ENCODE measurements at regions not wholly inside any gene's neighbourhood (a gene's known extent, or its start where the extent isn't known, plus 50 kb on each side); places are given as distances from the start of the nearest gene placed in this dataset.

DNA sequence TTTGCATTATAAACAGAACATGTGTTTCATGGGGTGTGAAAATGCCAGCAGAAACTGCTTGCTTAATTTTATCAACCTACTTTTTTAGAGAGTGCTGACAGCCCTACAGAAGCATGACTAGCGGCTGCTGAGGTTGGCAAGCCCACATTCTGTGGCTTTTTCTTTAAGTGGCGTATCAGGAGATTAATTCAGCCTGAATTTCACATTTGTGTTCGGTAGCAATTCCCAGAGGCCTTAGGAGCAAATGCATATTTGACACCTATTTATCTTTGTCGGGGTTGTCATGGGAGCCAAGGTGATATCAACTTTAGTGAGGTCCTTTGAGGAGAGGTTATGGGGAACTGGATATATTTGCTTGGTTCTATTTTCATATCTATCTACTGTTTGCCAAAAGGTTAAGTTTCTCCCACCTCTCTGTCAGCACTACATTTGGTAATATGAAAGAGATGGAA lies 140.9 kb downstream of the KCNJ2 start:
- H3K4me1 ChIP-seq (ENCODE audit: control insufficient read depth in 1 of 2, insufficient read depth in 2 of 2, low read length in 2 of 2), result no peaks in the 10 kb centered on the region
- 18 to 27% methylated on average over 4 of the region's 4 CpGs for WGBS, 2 donors
- no peak for DNase-seq
- no peaks in the 10 kb centered on the region for H3K27me3 ChIP-seq (ENCODE audit: control insufficient read depth in 1 of 2, insufficient read depth in 2 of 2, low read length in 1 of 2)
- H3K36me3 ChIP-seq (ENCODE audit: control insufficient read depth in 1 of 2, insufficient read depth in 2 of 2, low read length in 1 of 2), result no peaks in the 10 kb centered on the region
- no peak for ATAC-seq (ENCODE audit: low FRiP score)
- intact Hi-C loops (cut with DNase I), result no loop called here
- H3K9me3 ChIP-seq (ENCODE audit: control insufficient read depth, low read length), result no peaks in the 10 kb centered on the region
- no peak overlapping the region for H3K27ac ChIP-seq (ENCODE audit: low read depth in 1 of 2, low read length in 2 of 2)
- H3K4me3 ChIP-seq (ENCODE audit: low read length in 2 of 2), result no peak overlapping the region

DNA sequence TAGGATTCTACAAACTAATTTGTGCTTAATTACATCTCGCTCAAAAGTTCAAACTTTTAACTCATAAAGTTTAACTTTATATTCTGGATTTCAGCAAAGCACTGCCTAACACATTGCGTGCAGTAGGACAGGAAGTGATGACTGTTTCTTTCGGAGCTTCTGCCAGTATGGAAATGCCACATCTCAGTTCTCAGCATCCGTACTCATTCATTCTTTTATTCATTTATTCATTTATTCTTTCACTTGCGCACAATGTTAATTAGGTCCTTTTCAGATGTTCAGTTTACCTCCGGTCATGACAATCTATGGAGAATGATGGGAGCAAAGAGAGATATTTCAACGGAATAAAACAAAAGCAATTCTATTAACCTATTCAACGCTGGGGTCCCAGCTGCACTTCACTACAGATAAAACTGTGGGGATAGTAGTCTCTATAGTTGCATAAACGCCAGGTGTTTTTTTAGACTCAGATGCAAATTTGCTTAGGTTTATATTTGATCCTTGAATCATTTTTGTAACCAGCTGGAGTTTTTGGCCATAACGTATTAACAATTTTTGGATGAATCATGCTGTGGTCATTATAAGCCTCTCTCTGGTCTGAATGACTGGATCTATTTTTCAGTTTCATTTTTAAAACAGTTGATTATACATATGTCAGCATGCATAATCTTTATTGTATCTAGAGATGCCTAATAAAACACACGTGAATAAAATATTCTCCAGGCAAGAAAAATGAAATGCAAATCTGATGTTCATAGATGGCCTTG lies 143.9 kb downstream of the KCNJ2 start:
- DNase-seq (no peak), ATAC-seq (ENCODE audit: low FRiP score) (no peak)
- Histone ChIP-seq H3K9me3 (ENCODE audit: control insufficient read depth, low read length) (no peaks in the 10 kb centered on the region), H3K36me3 (ENCODE audit: control insufficient read depth in 1 of 2, insufficient read depth in 2 of 2, low read length in 1 of 2) (no peaks in the 10 kb centered on the region), H3K27ac (ENCODE audit: low read depth in 1 of 2, low read length in 2 of 2) (no peak overlapping the region), H3K4me3 (ENCODE audit: low read length in 2 of 2) (no peak overlapping the region), H3K27me3 (ENCODE audit: control insufficient read depth in 1 of 2, insufficient read depth in 2 of 2, low read length in 1 of 2) (no peaks in the 10 kb centered on the region), H3K4me1 (ENCODE audit: control insufficient read depth in 1 of 2, insufficient read depth in 2 of 2, low read length in 2 of 2) (no peaks in the 10 kb centered on the region)
- intact Hi-C loops (cut with DNase I), result no loop called here
- WGBS, 2 donors, result 64 to 68% methylated on average over 11 of the region's 11 CpGs

DNA sequence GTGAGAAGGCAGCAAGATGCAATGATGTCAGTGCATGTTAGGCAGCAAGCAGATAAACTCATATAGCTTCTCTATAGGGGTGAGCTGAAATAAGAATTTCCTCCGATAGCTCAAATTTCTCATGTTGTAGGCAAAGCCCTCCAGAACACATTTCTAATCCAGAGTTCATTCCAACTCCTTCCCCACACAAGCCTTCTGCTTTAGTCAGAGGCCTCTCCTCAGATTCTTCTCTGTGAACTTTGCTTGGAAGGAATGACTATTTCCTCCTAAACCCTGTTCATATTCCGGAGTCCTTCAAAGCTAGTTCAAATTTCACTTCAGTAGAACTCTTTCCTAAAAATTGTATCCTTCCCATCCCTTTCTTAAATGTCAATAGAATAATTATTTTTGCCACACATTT lies 144.8 kb downstream of the KCNJ2 start:
- WGBS, 2 donors, result 76 to 84% methylated on average over 2 of the region's 2 CpGs
- H3K36me3 ChIP-seq (ENCODE audit: control insufficient read depth in 1 of 2, insufficient read depth in 2 of 2, low read length in 1 of 2), result no peaks in the 10 kb centered on the region
- DNase-seq, result no peak
- H3K27me3 ChIP-seq (ENCODE audit: control insufficient read depth in 1 of 2, insufficient read depth in 2 of 2, low read length in 1 of 2), result no peaks in the 10 kb centered on the region
- no peak overlapping the region for H3K27ac ChIP-seq (ENCODE audit: low read depth in 1 of 2, low read length in 2 of 2)
- no peak for ATAC-seq (ENCODE audit: low FRiP score)
- no peaks in the 10 kb centered on the region for H3K9me3 ChIP-seq (ENCODE audit: control insufficient read depth, low read length)
- H3K4me1 ChIP-seq (ENCODE audit: control insufficient read depth in 1 of 2, insufficient read depth in 2 of 2, low read length in 2 of 2), result no peaks in the 10 kb centered on the region
- intact Hi-C loops (cut with DNase I), result no loop called here
- H3K4me3 ChIP-seq (ENCODE audit: low read length in 2 of 2), result no peak overlapping the region

DNA sequence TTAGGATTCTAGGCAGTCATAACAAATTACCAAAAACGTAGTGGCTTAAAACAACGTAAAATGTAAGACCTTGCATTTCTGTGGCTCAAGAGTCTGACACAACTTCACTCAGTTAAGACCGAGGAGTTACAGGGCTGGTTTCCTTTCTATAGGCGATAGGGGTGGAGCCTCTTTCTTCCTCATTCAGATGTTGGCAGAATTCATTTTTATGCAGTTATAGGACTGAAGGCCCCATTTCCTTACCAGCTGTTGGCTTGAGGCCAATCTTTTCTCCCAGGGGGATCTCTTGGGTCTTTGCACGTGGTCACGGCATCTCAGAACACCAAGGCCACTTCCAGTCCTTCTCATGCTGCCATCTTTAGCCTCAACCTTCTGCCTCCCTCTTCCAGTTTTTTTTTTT lies 145.2 kb downstream of the KCNJ2 start:
- intact Hi-C loops (cut with DNase I), result no loop called here
- no peak for ATAC-seq (ENCODE audit: low FRiP score)

DNA sequence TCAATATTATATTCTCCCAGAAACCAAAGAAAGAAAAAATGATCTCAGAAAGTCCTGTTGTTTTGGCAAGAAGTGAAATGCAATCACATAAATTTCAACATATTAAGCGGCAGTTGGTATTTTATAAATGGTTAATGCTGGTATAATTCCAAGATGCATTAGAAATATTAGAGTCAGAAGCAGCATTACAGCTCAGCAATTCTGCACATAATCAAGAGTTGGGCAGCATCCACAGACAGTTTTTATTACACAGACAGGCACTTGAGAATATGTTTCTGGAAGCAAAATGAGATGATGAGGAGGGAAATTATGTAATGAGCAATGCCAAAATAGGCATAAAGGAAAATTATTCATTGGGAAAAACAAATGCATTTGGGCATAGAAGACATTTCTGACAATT lies 148.1 kb downstream of the KCNJ2 start:
- Histone ChIP-seq H3K4me3 (ENCODE audit: low read length in 2 of 2) (no peak overlapping the region), H3K4me1 (ENCODE audit: control insufficient read depth in 1 of 2, insufficient read depth in 2 of 2, low read length in 2 of 2) (no peaks in the 10 kb centered on the region), H3K9me3 (ENCODE audit: control insufficient read depth, low read length) (no peaks in the 10 kb centered on the region), H3K36me3 (ENCODE audit: control insufficient read depth in 1 of 2, insufficient read depth in 2 of 2, low read length in 1 of 2) (no peaks in the 10 kb centered on the region), H3K27me3 (ENCODE audit: control insufficient read depth in 1 of 2, insufficient read depth in 2 of 2, low read length in 1 of 2) (no peaks in the 10 kb centered on the region), H3K27ac (ENCODE audit: low read depth in 1 of 2, low read length in 2 of 2) (no peak overlapping the region)
- ATAC-seq (ENCODE audit: low FRiP score) (no peak), DNase-seq (no peak)
- intact Hi-C loops (cut with DNase I), result no loop called here
- 35 to 52% methylated on average over 1 of the region's 1 CpG for WGBS, 2 donors

More for the DNA sequence above, 145.2 kb downstream of the KCNJ2 start:
- Histone ChIP-seq H3K36me3 (ENCODE audit: control insufficient read depth in 1 of 2, insufficient read depth in 2 of 2, low read length in 1 of 2) (no peaks in the 10 kb centered on the region), H3K4me1 (ENCODE audit: control insufficient read depth in 1 of 2, insufficient read depth in 2 of 2, low read length in 2 of 2) (no peaks in the 10 kb centered on the region), H3K9me3 (ENCODE audit: control insufficient read depth, low read length) (no peaks in the 10 kb centered on the region), H3K4me3 (ENCODE audit: low read length in 2 of 2) (no peak overlapping the region), H3K27ac (ENCODE audit: low read depth in 1 of 2, low read length in 2 of 2) (no peak overlapping the region), H3K27me3 (ENCODE audit: control insufficient read depth in 1 of 2, insufficient read depth in 2 of 2, low read length in 1 of 2) (no peaks in the 10 kb centered on the region)
- 56 to 60% methylated on average over 6 of the region's 6 CpGs for WGBS, 2 donors
- no peak for DNase-seq

DNA sequence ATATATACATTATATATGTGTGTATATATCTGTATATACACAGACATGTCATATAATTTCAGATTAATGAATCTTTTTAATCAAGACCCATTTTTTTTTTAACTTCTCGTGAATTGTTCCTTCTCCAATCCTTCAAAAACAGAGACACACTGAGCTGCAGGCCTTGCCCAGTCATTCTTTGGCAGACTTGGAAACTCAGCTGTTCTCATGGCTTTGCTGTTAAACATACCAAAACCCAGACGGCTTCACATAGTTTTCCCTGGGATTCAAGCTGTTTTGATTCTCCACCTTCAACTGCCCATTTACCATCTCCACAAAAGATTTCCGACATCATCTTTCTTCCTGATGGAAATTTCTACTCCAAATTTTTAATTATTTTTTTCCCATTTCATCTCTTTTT lies 148.7 kb downstream of the KCNJ2 start:
- H3K4me1 ChIP-seq (ENCODE audit: control insufficient read depth in 1 of 2, insufficient read depth in 2 of 2, low read length in 2 of 2), result no peaks in the 10 kb centered on the region
- no peaks in the 10 kb centered on the region for H3K9me3 ChIP-seq (ENCODE audit: control insufficient read depth, low read length)
- WGBS, 2 donors, result 28 to 37% methylated on average over 3 of the region's 3 CpGs
- H3K36me3 ChIP-seq (ENCODE audit: control insufficient read depth in 1 of 2, insufficient read depth in 2 of 2, low read length in 1 of 2), result no peaks in the 10 kb centered on the region
- intact Hi-C loops (cut with DNase I), result no loop called here
- H3K27ac ChIP-seq (ENCODE audit: low read depth in 1 of 2, low read length in 2 of 2), result no peak overlapping the region
- ATAC-seq (ENCODE audit: low FRiP score) (no peak), DNase-seq (no peak)
- H3K27me3 ChIP-seq (ENCODE audit: control insufficient read depth in 1 of 2, insufficient read depth in 2 of 2, low read length in 1 of 2), result no peaks in the 10 kb centered on the region
- no peak overlapping the region for H3K4me3 ChIP-seq (ENCODE audit: low read length in 2 of 2)

DNA sequence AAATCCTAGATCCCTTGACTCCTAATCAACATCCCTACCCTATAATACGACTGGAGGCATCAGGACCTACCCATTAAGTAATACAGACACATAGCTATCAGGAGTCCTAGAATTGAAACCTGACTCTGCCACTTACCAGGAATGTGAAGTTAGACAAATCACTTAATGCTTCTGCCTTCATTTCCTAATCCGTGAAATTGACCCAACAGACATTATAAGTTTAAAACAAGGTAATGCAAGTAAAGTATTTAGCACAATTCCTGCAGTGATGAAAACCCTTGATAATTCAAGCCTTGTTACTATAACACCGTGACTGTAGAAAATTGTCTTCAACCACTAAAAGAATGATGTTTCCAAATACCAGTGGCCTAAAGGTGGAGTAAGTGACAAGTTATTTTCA lies 150.2 kb downstream of the KCNJ2 start:
- DNase-seq (no peak), ATAC-seq (ENCODE audit: low FRiP score) (no peak)
- WGBS, 2 donors, result 60 to 65% methylated on average over 3 of the region's 3 CpGs
- Histone ChIP-seq H3K4me1 (ENCODE audit: control insufficient read depth in 1 of 2, insufficient read depth in 2 of 2, low read length in 2 of 2) (no peaks in the 10 kb centered on the region), H3K27me3 (ENCODE audit: control insufficient read depth in 1 of 2, insufficient read depth in 2 of 2, low read length in 1 of 2) (no peaks in the 10 kb centered on the region), H3K36me3 (ENCODE audit: control insufficient read depth in 1 of 2, insufficient read depth in 2 of 2, low read length in 1 of 2) (no peaks in the 10 kb centered on the region), H3K9me3 (ENCODE audit: control insufficient read depth, low read length) (no peaks in the 10 kb centered on the region), H3K4me3 (ENCODE audit: low read length in 2 of 2) (no peak overlapping the region), H3K27ac (ENCODE audit: low read depth in 1 of 2, low read length in 2 of 2) (no peak overlapping the region)
- intact Hi-C loops (cut with DNase I), result no loop called here

DNA sequence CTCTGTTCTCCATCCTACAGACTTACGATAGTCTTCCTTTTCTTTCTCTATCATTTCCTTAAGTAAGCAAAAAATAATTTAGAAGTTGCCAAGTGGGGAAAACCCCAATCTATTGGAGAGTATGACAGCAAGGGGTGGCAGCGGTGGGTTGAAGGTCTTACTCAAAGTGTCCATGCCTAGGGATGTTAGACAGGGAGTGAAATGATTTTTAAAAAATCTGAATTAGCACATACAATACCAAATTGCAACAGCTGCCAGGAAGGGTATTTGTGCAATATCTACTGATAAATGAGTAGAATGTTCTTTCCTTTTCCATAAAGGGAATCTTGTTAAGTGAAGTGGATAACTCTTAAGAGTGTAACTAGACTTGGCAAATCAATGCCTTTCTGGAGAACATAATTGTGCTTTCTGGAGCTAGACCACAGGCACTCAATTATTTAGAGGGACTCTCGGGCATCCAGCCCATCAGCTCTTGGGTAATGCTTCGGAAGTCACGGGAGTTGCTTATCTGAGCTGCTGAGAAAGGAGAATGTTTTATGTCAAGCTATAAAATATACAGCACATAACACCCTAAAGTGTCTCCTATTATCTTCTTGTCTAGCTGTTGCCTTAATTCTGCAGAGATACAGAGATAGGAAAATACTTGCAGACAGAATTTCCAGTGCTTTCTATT lies 151.5 kb downstream of the KCNJ2 start:
- H3K27me3 ChIP-seq (ENCODE audit: control insufficient read depth in 1 of 2, insufficient read depth in 2 of 2, low read length in 1 of 2), result no peaks in the 10 kb centered on the region
- ATAC-seq (ENCODE audit: low FRiP score), result no peak
- H3K36me3 ChIP-seq (ENCODE audit: control insufficient read depth in 1 of 2, insufficient read depth in 2 of 2, low read length in 1 of 2), result no peaks in the 10 kb centered on the region
- H3K4me3 ChIP-seq (ENCODE audit: low read length in 2 of 2), result no peak overlapping the region
- 36 to 38% methylated on average over 5 of the region's 5 CpGs for WGBS, 2 donors
- DNase-seq, result no peak
- H3K9me3 ChIP-seq (ENCODE audit: control insufficient read depth, low read length), result no peaks in the 10 kb centered on the region
- intact Hi-C loops (cut with DNase I), result no loop called here
- H3K27ac ChIP-seq (ENCODE audit: low read depth in 1 of 2, low read length in 2 of 2), result no peak overlapping the region
- H3K4me1 ChIP-seq (ENCODE audit: control insufficient read depth in 1 of 2, insufficient read depth in 2 of 2, low read length in 2 of 2), result no peaks in the 10 kb centered on the region

DNA sequence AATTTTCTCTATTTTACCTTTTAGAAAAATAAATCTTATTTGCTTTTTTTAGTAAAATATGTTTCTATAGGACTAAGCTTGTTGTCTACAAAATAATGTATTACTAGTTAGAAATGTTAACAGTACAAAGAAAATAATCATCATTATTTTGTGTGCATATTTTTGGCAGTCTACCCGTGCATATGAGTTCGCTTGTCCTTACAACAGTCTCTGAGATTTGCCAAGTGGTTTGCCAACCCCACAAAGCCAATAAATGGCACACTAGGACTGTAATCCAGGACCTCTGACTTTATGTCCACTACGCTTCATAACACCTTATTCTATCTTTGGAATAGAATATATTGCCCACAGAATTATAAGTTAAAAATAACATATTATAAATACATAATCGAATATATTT lies 152.0 kb downstream of the KCNJ2 start:
- Histone ChIP-seq H3K4me1 (ENCODE audit: control insufficient read depth in 1 of 2, insufficient read depth in 2 of 2, low read length in 2 of 2) (no peaks in the 10 kb centered on the region), H3K36me3 (ENCODE audit: control insufficient read depth in 1 of 2, insufficient read depth in 2 of 2, low read length in 1 of 2) (no peaks in the 10 kb centered on the region), H3K27ac (ENCODE audit: low read depth in 1 of 2, low read length in 2 of 2) (no peak overlapping the region), H3K9me3 (ENCODE audit: control insufficient read depth, low read length) (no peaks in the 10 kb centered on the region), H3K27me3 (ENCODE audit: control insufficient read depth in 1 of 2, insufficient read depth in 2 of 2, low read length in 1 of 2) (no peaks in the 10 kb centered on the region), H3K4me3 (ENCODE audit: low read length in 2 of 2) (no peak overlapping the region)
- WGBS, 2 donors, result 45 to 52% methylated on average over 4 of the region's 4 CpGs
- intact Hi-C loops (cut with DNase I), result no loop called here
- ATAC-seq (ENCODE audit: low FRiP score) (no peak), DNase-seq (no peak)
